ENCODE measurements at regions not wholly inside any gene's neighbourhood (a gene's known extent, or its start where the extent isn't known, plus 50 kb on each side); places are given as distances from the start of the nearest gene placed in this dataset.
"Not testable (repeated sequence)": the region's sequence is repeated elsewhere in the genome, so short reads cannot be mapped to it uniquely, and the experiment has no call there.

- TF ChIP-seq, protein P1, sequence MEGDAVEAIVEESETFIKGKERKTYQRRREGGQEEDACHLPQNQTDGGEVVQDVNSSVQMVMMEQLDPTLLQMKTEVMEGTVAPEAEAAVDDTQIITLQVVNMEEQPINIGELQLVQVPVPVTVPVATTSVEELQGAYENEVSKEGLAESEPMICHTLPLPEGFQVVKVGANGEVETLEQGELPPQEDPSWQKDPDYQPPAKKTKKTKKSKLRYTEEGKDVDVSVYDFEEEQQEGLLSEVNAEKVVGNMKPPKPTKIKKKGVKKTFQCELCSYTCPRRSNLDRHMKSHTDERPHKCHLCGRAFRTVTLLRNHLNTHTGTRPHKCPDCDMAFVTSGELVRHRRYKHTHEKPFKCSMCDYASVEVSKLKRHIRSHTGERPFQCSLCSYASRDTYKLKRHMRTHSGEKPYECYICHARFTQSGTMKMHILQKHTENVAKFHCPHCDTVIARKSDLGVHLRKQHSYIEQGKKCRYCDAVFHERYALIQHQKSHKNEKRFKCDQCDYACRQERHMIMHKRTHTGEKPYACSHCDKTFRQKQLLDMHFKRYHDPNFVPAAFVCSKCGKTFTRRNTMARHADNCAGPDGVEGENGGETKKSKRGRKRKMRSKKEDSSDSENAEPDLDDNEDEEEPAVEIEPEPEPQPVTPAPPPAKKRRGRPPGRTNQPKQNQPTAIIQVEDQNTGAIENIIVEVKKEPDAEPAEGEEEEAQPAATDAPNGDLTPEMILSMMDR (IDR thresholded peaks at IDR 0.05): not testable (repeated sequence)
- TF ChIP-seq POLR2A (IDR thresholded peaks at IDR 0.05): not testable (repeated sequence)
These were observed 212.6 kb upstream of the FRG1 start for GRCh38 chr4:189727982-189728638.
